Ishikawa (cell line): ENCODE measurements at regions not wholly inside any gene's neighbourhood (a gene's known extent, or its start where the extent isn't known, plus 50 kb on each side); places are given as distances from the start of the nearest gene placed in this dataset.

ENCODE experiments used
- CEBPB ChIP-seq: IDR thresholded peaks from 2 replicates; pipeline ENCODE4 v1.6.1; 2012
- CREB1 ChIP-seq: IDR thresholded peaks from 2 replicates; pipeline ENCODE4 v1.6.1; 2012; ENCODE audit warnings: low read depth
- EGR1 ChIP-seq: IDR thresholded peaks from 2 replicates; pipeline ENCODE4 v1.6.1; 2012
- EP300 ChIP-seq: IDR thresholded peaks from 2 replicates; pipeline ENCODE4 v1.6.1; 2012; ENCODE audit warnings: borderline replicate concordance
- FOXM1 ChIP-seq: IDR thresholded peaks from 2 replicates; pipeline ENCODE4 v1.6.1; 2012; ENCODE audit warnings: low read depth, borderline replicate concordance
- MAX ChIP-seq: IDR thresholded peaks from 2 replicates; pipeline ENCODE4 v1.6.1; 2012
- NFIC ChIP-seq: IDR thresholded peaks from 2 replicates; pipeline ENCODE4 v1.6.1; 2012
- RAD21 ChIP-seq: IDR thresholded peaks from 2 replicates; pipeline ENCODE4 v1.6.1; 2012; ENCODE audit warnings: low read depth
- REST ChIP-seq: IDR thresholded peaks from 2 replicates; pipeline ENCODE4 v1.6.1; 2012; ENCODE audit warnings: low read depth, mild to moderate bottlenecking
- TAF1 ChIP-seq: IDR thresholded peaks from 2 replicates; pipeline ENCODE4 v1.6.1; 2012; ENCODE audit warnings: low read depth, mild to moderate bottlenecking
- TCF12 ChIP-seq: IDR thresholded peaks from 2 replicates; pipeline ENCODE4 v1.6.1; 2012; ENCODE audit warnings: low read depth
- TEAD4 ChIP-seq: IDR thresholded peaks from 2 replicates; pipeline ENCODE4 v1.6.1; 2012
- YY1 ChIP-seq: IDR thresholded peaks from 2 replicates; pipeline ENCODE4 v1.6.1; 2012; ENCODE audit warnings: low read depth
- ZBTB7A ChIP-seq: IDR thresholded peaks from 2 replicates; pipeline ENCODE4 v1.6.1; 2012; ENCODE audit warnings: low read depth
- TF ChIP-seq, protein P1 (sequence below): IDR thresholded peaks from 2 replicates; pipeline ENCODE4 v1.6.1; 2012

DNA sequence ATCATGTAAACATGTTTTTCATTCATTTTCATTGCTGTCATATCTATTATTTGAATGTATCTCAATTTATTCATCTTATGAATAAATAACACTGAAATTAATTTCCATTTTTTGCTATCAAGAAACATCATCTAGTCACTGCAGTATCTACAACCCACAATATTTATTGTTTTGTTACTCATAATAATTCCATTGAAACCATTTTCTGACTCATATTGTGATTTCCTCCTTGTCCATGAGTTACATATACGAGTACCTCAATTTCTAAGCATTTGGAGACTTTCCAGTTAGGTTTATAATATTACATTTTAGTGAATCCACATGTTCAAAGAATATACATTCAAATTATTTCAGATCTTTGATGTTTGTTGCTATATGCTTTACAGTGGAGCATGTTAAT, 1524.0 kb downstream of the SLITRK1 start:
- TF ChIP-seq, protein P1, sequence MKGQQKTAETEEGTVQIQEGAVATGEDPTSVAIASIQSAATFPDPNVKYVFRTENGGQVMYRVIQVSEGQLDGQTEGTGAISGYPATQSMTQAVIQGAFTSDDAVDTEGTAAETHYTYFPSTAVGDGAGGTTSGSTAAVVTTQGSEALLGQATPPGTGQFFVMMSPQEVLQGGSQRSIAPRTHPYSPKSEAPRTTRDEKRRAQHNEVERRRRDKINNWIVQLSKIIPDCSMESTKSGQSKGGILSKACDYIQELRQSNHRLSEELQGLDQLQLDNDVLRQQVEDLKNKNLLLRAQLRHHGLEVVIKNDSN: no peak
- TF ChIP-seq REST (no peak), TAF1 (no peak), FOXM1 (no peak), EGR1 (no peak)

DNA sequence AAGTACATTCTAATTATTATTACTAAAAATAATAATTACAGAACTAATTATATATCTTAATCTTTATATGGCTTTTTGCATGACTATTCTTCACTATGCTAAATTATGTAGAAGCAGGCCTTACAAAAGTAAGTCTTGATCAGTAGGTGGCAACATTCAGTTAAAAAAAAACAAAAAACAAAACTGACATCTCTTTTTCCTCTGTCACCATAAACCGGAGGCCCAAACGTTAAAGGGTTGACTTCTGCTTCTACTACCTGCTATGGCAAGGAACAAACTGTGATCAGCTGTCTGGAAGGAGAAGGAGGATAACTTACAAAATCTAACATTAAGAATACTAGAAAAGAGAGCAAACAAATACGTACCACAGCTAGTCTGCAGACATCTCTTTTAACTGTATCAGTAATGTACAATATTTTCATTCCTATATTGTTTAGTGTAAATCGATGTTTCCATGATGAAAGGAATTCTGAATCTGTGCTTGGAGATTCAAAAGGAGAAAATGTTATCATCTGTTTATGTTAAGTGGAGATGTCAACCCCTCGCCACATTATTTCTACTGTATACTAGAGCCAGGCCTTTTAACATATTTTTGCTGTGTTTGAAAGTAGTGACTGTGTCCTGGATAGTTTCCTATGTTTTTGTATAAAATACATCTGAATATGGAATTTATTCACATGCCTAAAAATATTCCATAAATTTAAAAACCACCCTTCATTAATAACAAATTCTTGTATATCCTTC, 1525.4 kb downstream of the SLITRK1 start:
- TF ChIP-seq EP300 (no peak), NFIC (no peak), TCF12 (no peak), CREB1 (no peak), ZBTB7A (no peak), REST (no peak)
- TF ChIP-seq, protein P1: no peak

GRCh38 chr13:82344867-82345266, 1537.4 kb downstream of the SLITRK1 start:
- TF ChIP-seq MAX (no peak), TAF1 (no peak), TEAD4 (no peak), REST (no peak), CREB1 (no peak), EGR1 (no peak), ZBTB7A (no peak), YY1 (no peak), RAD21 (no peak), EP300 (no peak)

GRCh38 chr13:82341116-82341515, 1541.2 kb downstream of the SLITRK1 start:
- TF ChIP-seq TEAD4: no peak
- TF ChIP-seq EP300: no peak
- no peak for TF ChIP-seq TAF1
- TF ChIP-seq CREB1: no peak
- no peak for TF ChIP-seq CEBPB
- no peak for TF ChIP-seq FOXM1
- no peak for TF ChIP-seq EGR1
- TF ChIP-seq NFIC: no peak
- TF ChIP-seq MAX: no peak
- TF ChIP-seq TCF12: no peak
- no peak for TF ChIP-seq REST
- no peak for TF ChIP-seq ZBTB7A
- no peak for TF ChIP-seq RAD21
- TF ChIP-seq YY1: no peak
- TF ChIP-seq, protein P1: no peak
